GM12892 (cell line): ENCODE measurements at regions not wholly inside any gene's neighbourhood (a gene's known extent, or its start where the extent isn't known, plus 50 kb on each side); places are given as distances from the start of the nearest gene placed in this dataset.

Experiments
- POLR2A ChIP-seq: IDR thresholded peaks from 2 replicates; pipeline ENCODE4 v1.6.1; 2011; ENCODE audit warnings: low read depth, low read length, control low read depth
- POLR2AphosphoS5 ChIP-seq: IDR thresholded peaks from 2 replicates; pipeline ENCODE4 v1.6.1; 2011; ENCODE audit warnings: low read depth, low read length, control low read depth

- TF ChIP-seq POLR2AphosphoS5 (no peak), POLR2A (no peak)
Observed at GRCh38 chr17:13076905-13077304, 59.1 kb upstream of the ELAC2 start.
